ENCODE measurements at regions not wholly inside any gene's neighbourhood (a gene's known extent, or its start where the extent isn't known, plus 50 kb on each side); places are given as distances from the start of the nearest gene placed in this dataset.

DNA sequence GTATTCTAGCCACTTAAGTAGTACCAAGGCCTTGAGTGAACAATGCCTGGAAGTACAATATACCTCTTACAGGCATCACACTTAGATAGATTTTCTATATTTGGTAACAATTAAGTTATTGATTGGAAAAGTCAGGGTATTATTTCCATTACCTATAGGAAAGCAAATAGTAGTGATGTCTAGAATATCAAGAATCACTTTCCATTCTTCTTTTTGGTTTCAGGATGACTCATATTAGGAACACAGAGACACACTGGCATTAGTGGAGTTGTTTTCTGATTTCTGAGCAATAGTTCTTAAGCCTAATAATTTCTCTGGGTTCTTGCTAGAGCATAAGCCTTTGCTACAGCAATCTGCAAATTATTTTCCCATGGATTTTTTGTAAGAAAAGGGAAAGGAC, 1640.0 kb upstream of the SEL1L start:
- no TSS peak for BruUV-seq (replicated peaks)

More for the DNA sequence above, 1640.0 kb upstream of the SEL1L start:
- Histone ChIP-seq H3K27me3 (ENCODE audit: control insufficient read depth in 2 of 2, insufficient read depth in 2 of 2, low read length in 2 of 2) (no peaks in the 10 kb centered on the region), H3K27ac (ENCODE audit: insufficient read depth, low read depth, low read length) (no peak overlapping the region), H3K36me3 (ENCODE audit: control insufficient read depth in 2 of 2, extremely low read depth in 1 of 2, insufficient read depth in 2 of 2, low read length in 2 of 2) (no peaks in the 10 kb centered on the region), H2AFZ (ENCODE audit: low read depth, low read length) (no peak overlapping the region), H3K79me2 (ENCODE audit: control insufficient read depth, insufficient read depth, low read length) (no peaks in the 10 kb centered on the region), H3K9me1 (replicated peaks; ENCODE audit: control insufficient read depth, extremely low read depth, insufficient read depth, low read length) (no peaks in the 10 kb centered on the region), H3K9ac (replicated peaks; ENCODE audit: extremely low read depth, insufficient read depth, low read length) (no peak overlapping the region), H4K20me1 (replicated peaks; ENCODE audit: control insufficient read depth, extremely low read depth, insufficient read depth, low read length) (no peaks in the 10 kb centered on the region), H3K9me3 (replicated peaks; ENCODE audit: control insufficient read depth, insufficient read depth, low read length) (no peaks in the 10 kb centered on the region), H3K4me3 (replicated peaks in 1 of 3; ENCODE audit: insufficient read depth in 1 of 3, low read depth in 1 of 3, low read length in 3 of 3) (no peak overlapping the region), H3K4me1 (ENCODE audit: control insufficient read depth, extremely low read depth, insufficient read depth, low read length) (no peaks in the 10 kb centered on the region), H3K4me2 (ENCODE audit: insufficient read depth, low read length) (no peak overlapping the region)
- ChIA-PET CTCF (interaction anchor here (1.0 kb wide), 1 partner anchor 14 kb away, joined by 3 read pairs; no protein-coding TSS in a partner anchor), POLR2A (no interaction called here)
- intact Hi-C loops (cut with micrococcal nuclease) (no loop called here), dilution Hi-C loops (cut with MboI; ENCODE audit: extremely low pct_ligation_motif_present, low sequenced_read_pairs) (no loop called here)
- FAIRE-seq, result no peak
- TF ChIP-seq, protein P1, sequence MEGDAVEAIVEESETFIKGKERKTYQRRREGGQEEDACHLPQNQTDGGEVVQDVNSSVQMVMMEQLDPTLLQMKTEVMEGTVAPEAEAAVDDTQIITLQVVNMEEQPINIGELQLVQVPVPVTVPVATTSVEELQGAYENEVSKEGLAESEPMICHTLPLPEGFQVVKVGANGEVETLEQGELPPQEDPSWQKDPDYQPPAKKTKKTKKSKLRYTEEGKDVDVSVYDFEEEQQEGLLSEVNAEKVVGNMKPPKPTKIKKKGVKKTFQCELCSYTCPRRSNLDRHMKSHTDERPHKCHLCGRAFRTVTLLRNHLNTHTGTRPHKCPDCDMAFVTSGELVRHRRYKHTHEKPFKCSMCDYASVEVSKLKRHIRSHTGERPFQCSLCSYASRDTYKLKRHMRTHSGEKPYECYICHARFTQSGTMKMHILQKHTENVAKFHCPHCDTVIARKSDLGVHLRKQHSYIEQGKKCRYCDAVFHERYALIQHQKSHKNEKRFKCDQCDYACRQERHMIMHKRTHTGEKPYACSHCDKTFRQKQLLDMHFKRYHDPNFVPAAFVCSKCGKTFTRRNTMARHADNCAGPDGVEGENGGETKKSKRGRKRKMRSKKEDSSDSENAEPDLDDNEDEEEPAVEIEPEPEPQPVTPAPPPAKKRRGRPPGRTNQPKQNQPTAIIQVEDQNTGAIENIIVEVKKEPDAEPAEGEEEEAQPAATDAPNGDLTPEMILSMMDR (IDR thresholded peaks at IDR 0.05; ENCODE audit: extremely low read depth in 1 of 2, insufficient read depth in 1 of 2, low read depth in 1 of 2, low read length in 2 of 2), result no peak
- TF ChIP-seq MYC (IDR thresholded peaks at IDR 0.05; ENCODE audit: low read depth, low read length), result no peak
- TF ChIP-seq EZH2 (IDR thresholded peaks at IDR 0.05; ENCODE audit: borderline replicate concordance, low read depth, low read length, severe bottlenecking), result no peak
- TF ChIP-seq POLR2A (IDR thresholded peaks at IDR 0.05; ENCODE audit: low read depth, low read length), result no peak
- TF ChIP-seq GATA2 (IDR thresholded peaks at IDR 0.05; ENCODE audit: insufficient read depth, insufficient read length, low read depth, low read length), result no peak
- TF ChIP-seq POLR2AphosphoS5 (IDR thresholded peaks at IDR 0.05; ENCODE audit: insufficient read depth, low read depth, low read length), result no peak
- TF ChIP-seq JUN (IDR thresholded peaks at IDR 0.05; ENCODE audit: borderline replicate concordance, insufficient read depth, insufficient read length, low read depth), result no peak
- TF ChIP-seq, protein P2, sequence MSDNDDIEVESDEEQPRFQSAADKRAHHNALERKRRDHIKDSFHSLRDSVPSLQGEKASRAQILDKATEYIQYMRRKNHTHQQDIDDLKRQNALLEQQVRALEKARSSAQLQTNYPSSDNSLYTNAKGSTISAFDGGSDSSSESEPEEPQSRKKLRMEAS (IDR thresholded peaks at IDR 0.05; ENCODE audit: insufficient read depth, insufficient read length), result no peak
- no peak for TF ChIP-seq FOS (IDR thresholded peaks at IDR 0.05; ENCODE audit: borderline replicate concordance, insufficient read depth, low read length)
- DNase-seq (ENCODE audit: low read depth, low spot score), result no peak
